ENCODE measurements at regions not wholly inside any gene's neighbourhood (a gene's known extent, or its start where the extent isn't known, plus 50 kb on each side); places are given as distances from the start of the nearest gene placed in this dataset.

DNA sequence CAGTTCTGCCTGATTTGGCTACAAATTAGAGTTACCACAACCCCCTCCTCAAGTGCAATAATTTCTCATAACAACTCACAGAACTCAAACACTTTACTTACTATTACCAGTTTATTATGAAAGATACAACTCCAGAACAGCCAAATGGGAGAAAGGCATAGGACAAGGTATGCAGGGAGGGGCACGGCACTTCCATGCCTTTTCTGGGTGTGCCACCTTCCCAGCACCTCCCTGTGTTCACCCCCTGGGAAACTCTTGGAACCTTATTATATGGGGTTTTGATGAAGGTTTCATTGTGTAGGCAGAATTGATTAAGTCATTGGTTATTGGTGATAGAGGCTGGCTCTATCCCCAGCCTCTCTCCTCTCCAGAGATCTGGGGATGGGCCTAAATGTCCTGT lies 66.6 kb upstream of the RAP2B start:
- intact Hi-C loops (cut with micrococcal nuclease) = no loop called here

More for the DNA sequence above, 66.6 kb upstream of the RAP2B start:
- Histone ChIP-seq H2AFZ (ENCODE audit: low read depth, low read length, poor library complexity, severe bottlenecking) (no peak overlapping the region), H3K9me3 (ENCODE audit: control insufficient read depth in 1 of 2, insufficient read depth in 1 of 2, low read depth in 1 of 2, low read length in 2 of 2) (no peaks in the 10 kb centered on the region), H3K9ac (ENCODE audit: low read length) (no peak overlapping the region), H3K4me1 (ENCODE audit: control insufficient read depth in 1 of 2, insufficient read depth in 2 of 2, low read length in 2 of 2) (no peaks in the 10 kb centered on the region), H4K20me1 (ENCODE audit: insufficient read depth) (no peaks in the 10 kb centered on the region), H3K36me3 (ENCODE audit: control insufficient read depth in 1 of 2, insufficient read depth in 2 of 2, low read length in 2 of 2) (no peaks in the 10 kb centered on the region), H3K79me2 (ENCODE audit: insufficient read depth, low read length) (no peaks in the 10 kb centered on the region), H3K4me2 (ENCODE audit: low read length) (no peak overlapping the region), H3K4me3 (replicated peaks in 1 of 2; ENCODE audit: low read depth in 1 of 2, low read length in 2 of 2) (no peak overlapping the region), H3K27ac (ENCODE audit: low read depth, low read length) (no peak overlapping the region), H3K27me3 (ENCODE audit: insufficient read depth, low read length) (no peaks in the 10 kb centered on the region), H3K9me2 (ENCODE audit: insufficient read depth) (no peaks in the 10 kb centered on the region)
- POLR2A ChIA-PET = no interaction called here
- no peak for DNase-seq (ENCODE audit: low read depth, low spot score)
- TF ChIP-seq, protein P1, sequence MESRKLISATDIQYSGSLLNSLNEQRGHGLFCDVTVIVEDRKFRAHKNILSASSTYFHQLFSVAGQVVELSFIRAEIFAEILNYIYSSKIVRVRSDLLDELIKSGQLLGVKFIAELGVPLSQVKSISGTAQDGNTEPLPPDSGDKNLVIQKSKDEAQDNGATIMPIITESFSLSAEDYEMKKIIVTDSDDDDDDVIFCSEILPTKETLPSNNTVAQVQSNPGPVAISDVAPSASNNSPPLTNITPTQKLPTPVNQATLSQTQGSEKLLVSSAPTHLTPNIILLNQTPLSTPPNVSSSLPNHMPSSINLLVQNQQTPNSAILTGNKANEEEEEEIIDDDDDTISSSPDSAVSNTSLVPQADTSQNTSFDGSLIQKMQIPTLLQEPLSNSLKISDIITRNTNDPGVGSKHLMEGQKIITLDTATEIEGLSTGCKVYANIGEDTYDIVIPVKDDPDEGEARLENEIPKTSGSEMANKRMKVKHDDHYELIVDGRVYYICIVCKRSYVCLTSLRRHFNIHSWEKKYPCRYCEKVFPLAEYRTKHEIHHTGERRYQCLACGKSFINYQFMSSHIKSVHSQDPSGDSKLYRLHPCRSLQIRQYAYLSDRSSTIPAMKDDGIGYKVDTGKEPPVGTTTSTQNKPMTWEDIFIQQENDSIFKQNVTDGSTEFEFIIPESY (IDR thresholded peaks at IDR 0.05; ENCODE audit: extremely low read depth, insufficient replicate concordance, low read length) = no peak
- no peak for TF ChIP-seq SIN3A (IDR thresholded peaks at IDR 0.05; ENCODE audit: low read depth)
- no peak for TF ChIP-seq JUND (IDR thresholded peaks at IDR 0.05)
- TF ChIP-seq YY1 (IDR thresholded peaks at IDR 0.05; ENCODE audit: extremely low read depth, insufficient replicate concordance, low read depth, low read length) = no peak
- no peak for TF ChIP-seq CBX3 (IDR thresholded peaks at IDR 0.05; ENCODE audit: low read depth)
- no peak for TF ChIP-seq REST (IDR thresholded peaks at IDR 0.05; ENCODE audit: low read depth)
- no peak for TF ChIP-seq FOSL1 (IDR thresholded peaks at IDR 0.05; ENCODE audit: low read depth)
- no peak for TF ChIP-seq POLR2AphosphoS5 (IDR thresholded peaks at IDR 0.05; ENCODE audit: low read depth, low read length)
- ATAC-seq = no peak
- BruUV-seq (replicated peaks) = no TSS peak
- CTCF ChIA-PET = no interaction called here
- RAD21 ChIA-PET (ENCODE audit: low non-redundant PET in 1 of 2, low total read pairs in 2 of 2, uncharacterized antibody in 2 of 2, unreplicated experiment in 2 of 2) = no interaction called here
